ENCODE measurements at regions not wholly inside any gene's neighbourhood (a gene's known extent, or its start where the extent isn't known, plus 50 kb on each side); places are given as distances from the start of the nearest gene placed in this dataset.

- TF ChIP-seq CTCF (IDR thresholded peaks at IDR 0.05) (no peak), POLR2A (IDR thresholded peaks at IDR 0.05) (no peak)
Measured at GRCh38 chr12:88325076-88325815, 183.1 kb downstream of the TMTC3 start.
